ENCODE measurements at regions not wholly inside any gene's neighbourhood (a gene's known extent, or its start where the extent isn't known, plus 50 kb on each side); places are given as distances from the start of the nearest gene placed in this dataset.

DNA sequence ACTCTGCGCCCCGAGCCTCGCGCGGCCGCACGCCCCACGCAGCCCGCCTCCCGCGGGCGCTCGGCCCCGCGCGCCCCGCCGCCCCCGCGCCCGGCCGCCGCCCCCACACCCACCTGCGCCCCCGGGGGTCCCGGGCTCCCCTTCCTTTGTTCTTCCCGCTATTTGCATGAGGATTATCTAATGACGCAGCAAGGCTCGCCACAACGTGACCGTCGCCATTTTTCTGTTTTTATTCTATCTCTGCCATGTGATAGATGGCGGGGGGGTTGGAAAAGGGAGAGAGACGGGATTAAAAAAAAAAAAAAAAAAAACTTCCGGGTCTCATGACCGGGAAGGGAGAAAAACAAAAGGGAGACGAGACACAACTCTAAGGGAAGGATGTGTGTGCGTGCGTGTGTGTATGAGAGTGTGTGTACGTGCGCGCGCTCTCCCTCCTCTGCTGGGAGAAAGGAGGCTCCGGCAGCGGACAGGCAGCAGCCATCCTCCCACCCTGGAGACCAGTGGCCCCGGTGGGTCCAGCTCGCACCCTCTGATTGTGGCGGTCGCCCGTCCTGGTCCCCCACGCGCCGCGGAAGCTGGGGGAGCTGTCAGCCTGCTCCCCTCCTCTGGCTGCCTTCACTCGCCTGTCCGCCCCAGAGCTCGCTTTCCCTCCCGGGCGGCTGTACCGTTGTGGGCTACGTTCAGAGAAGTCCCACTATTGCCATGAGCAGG lies 80.4 kb upstream of the AK4 start:
- TF ChIP-seq, protein P1, sequence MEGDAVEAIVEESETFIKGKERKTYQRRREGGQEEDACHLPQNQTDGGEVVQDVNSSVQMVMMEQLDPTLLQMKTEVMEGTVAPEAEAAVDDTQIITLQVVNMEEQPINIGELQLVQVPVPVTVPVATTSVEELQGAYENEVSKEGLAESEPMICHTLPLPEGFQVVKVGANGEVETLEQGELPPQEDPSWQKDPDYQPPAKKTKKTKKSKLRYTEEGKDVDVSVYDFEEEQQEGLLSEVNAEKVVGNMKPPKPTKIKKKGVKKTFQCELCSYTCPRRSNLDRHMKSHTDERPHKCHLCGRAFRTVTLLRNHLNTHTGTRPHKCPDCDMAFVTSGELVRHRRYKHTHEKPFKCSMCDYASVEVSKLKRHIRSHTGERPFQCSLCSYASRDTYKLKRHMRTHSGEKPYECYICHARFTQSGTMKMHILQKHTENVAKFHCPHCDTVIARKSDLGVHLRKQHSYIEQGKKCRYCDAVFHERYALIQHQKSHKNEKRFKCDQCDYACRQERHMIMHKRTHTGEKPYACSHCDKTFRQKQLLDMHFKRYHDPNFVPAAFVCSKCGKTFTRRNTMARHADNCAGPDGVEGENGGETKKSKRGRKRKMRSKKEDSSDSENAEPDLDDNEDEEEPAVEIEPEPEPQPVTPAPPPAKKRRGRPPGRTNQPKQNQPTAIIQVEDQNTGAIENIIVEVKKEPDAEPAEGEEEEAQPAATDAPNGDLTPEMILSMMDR (IDR thresholded peaks at IDR 0.05; ENCODE audit: poor library complexity, severe bottlenecking) = no peak
- peak; percentile 68 for TF ChIP-seq POLR2AphosphoS5 (IDR thresholded peaks at IDR 0.05)
- no peak for TF ChIP-seq EP300 (conservative IDR thresholded peaks at IDR 0.05; ENCODE audit: poor library complexity, severe bottlenecking)
- TF ChIP-seq EZH2 (IDR thresholded peaks at IDR 0.05; ENCODE audit: borderline replicate concordance, insufficient read depth, low read length, poor library complexity, severe bottlenecking) = no peak
- TF ChIP-seq RAD21 (conservative IDR thresholded peaks at IDR 0.05) = peak; percentile 42
- TF ChIP-seq, protein P2, sequence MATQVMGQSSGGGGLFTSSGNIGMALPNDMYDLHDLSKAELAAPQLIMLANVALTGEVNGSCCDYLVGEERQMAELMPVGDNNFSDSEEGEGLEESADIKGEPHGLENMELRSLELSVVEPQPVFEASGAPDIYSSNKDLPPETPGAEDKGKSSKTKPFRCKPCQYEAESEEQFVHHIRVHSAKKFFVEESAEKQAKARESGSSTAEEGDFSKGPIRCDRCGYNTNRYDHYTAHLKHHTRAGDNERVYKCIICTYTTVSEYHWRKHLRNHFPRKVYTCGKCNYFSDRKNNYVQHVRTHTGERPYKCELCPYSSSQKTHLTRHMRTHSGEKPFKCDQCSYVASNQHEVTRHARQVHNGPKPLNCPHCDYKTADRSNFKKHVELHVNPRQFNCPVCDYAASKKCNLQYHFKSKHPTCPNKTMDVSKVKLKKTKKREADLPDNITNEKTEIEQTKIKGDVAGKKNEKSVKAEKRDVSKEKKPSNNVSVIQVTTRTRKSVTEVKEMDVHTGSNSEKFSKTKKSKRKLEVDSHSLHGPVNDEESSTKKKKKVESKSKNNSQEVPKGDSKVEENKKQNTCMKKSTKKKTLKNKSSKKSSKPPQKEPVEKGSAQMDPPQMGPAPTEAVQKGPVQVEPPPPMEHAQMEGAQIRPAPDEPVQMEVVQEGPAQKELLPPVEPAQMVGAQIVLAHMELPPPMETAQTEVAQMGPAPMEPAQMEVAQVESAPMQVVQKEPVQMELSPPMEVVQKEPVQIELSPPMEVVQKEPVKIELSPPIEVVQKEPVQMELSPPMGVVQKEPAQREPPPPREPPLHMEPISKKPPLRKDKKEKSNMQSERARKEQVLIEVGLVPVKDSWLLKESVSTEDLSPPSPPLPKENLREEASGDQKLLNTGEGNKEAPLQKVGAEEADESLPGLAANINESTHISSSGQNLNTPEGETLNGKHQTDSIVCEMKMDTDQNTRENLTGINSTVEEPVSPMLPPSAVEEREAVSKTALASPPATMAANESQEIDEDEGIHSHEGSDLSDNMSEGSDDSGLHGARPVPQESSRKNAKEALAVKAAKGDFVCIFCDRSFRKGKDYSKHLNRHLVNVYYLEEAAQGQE (IDR thresholded peaks at IDR 0.05; ENCODE audit: borderline replicate concordance) = peak; percentile 89
- peak; percentile 77 for TF ChIP-seq TAF1 (IDR thresholded peaks at IDR 0.05; ENCODE audit: low read depth)
